ENCODE measurements at regions not wholly inside any gene's neighbourhood (a gene's known extent, or its start where the extent isn't known, plus 50 kb on each side); places are given as distances from the start of the nearest gene placed in this dataset.

DNA sequence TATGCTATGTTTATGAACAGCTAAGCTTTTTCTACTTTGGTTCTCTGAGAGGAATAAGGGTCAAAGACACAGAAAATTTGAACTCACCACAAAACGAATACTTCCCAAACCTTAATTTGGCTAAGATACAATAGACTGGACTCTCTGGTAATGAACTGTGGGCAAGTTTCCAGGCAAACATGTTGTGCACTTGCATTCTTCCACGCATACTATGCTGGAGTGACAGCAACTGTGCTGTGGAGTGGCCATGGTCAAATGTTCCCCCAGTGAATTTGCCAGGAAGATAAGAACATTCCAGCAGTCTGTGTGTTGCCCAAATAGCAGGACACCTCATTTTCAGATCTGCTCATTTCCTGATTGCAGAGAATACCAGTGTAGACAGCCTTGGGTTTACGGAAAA is 275.3 kb upstream of the IL12B start:
- no peak for DNase-seq (ENCODE audit: low read depth)
- no peak overlapping the region for H3K4me3 ChIP-seq (ENCODE audit: low read depth, low read length)
- TF ChIP-seq, protein P1, sequence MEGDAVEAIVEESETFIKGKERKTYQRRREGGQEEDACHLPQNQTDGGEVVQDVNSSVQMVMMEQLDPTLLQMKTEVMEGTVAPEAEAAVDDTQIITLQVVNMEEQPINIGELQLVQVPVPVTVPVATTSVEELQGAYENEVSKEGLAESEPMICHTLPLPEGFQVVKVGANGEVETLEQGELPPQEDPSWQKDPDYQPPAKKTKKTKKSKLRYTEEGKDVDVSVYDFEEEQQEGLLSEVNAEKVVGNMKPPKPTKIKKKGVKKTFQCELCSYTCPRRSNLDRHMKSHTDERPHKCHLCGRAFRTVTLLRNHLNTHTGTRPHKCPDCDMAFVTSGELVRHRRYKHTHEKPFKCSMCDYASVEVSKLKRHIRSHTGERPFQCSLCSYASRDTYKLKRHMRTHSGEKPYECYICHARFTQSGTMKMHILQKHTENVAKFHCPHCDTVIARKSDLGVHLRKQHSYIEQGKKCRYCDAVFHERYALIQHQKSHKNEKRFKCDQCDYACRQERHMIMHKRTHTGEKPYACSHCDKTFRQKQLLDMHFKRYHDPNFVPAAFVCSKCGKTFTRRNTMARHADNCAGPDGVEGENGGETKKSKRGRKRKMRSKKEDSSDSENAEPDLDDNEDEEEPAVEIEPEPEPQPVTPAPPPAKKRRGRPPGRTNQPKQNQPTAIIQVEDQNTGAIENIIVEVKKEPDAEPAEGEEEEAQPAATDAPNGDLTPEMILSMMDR (conservative IDR thresholded peaks at IDR 0.05; ENCODE audit: low read depth, low read length) = no peak

DNA sequence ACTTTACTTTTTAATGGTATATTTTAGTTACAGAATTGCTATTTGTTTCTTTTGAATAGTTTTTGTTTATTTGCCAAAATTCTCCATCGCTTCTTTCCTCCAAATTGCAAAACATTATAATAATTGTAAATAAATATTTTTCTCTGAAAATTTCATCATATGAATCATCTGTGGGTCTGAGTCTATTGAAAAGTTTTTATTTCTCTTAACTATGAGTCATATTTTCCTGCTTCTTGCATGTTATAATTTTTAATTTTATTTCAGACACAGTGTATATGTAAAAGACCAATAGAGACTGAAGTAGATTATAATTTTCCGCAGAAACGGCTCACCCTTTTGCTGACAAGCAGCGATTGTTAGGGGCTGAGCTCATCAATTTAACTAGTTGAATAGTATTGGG is 279.1 kb upstream of the IL12B start:
- TF ChIP-seq, protein P1 (conservative IDR thresholded peaks at IDR 0.05; ENCODE audit: low read depth, low read length) = no peak

DNA sequence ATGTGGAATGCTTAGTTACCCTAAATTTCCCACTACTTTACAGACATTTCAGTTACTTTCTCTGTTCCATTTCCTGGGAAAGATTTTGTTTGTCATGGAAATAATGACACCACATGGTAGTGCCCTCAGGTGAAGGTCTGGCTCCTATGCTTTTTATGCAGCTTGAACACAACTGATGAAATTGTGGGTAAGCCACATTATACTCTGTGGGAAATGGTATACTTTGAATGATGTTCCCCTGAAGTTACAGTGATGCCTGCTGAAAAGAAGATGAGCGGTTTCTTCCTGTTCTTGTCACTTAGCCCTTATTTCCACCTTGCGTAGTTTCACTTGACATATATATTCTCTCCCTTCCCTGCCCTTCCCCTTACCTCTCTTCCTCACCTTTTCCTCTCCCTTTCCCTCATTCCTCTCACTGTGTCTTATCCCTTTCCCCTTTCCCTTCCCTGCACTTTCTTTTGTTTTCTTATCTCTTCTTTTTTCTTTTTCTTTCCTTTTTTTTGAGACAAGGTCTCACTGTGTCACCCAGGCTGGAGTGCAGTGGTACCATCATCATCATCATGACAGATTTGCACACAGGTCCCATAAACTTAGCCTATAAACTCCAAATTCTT is 280.8 kb upstream of the IL12B start:
- TF ChIP-seq, protein P1 (conservative IDR thresholded peaks at IDR 0.05; ENCODE audit: low read depth, low read length) = no peak
- DNase-seq (ENCODE audit: low read depth) = no peak
- H3K4me3 ChIP-seq (ENCODE audit: low read depth, low read length) = no peak overlapping the region

More for the DNA sequence above, 279.1 kb upstream of the IL12B start:
- no peak overlapping the region for H3K4me3 ChIP-seq (ENCODE audit: low read depth, low read length)
- DNase-seq (ENCODE audit: low read depth) = no peak

DNA sequence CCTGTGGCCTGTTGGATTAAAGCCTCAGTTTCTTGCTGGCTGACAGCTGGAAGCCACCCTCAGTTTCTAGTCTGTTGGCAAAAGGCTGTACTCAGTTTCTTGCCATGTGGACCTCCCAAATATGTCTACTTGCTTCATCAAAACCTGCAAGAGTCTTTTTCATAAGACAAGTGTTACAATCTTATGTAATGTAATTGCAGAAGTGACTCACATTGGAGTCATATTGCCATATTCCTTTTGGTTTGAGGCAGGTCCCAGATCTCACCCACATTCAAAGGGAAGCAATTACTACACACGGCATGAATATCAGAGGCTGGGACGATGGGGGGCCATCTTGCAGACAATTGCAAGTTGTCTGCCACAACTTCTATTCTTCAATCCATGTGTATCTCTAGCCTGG is 286.7 kb upstream of the IL12B start:
- TF ChIP-seq, protein P1 (conservative IDR thresholded peaks at IDR 0.05; ENCODE audit: low read depth, low read length) = no peak

DNA sequence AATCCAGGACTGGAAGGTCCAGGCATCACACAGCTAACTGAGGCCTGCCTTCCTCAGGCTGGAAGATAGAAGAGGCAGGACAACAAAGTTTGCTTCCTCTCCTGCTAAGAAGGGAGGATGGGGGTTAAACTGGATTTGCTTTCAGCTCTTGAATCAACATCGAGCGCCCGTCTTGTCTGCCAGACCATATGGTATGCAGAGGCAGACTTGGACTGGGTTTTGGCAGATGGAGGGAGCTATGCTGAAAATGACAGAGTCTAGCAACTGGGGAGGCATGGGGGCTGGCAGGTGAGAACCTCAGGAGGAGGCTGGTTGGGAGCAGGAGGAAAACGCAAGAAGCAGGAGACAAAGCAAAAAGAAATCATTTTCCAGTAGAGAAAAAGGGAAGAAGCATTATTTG is 289.5 kb upstream of the IL12B start:
- TF ChIP-seq, protein P1 (conservative IDR thresholded peaks at IDR 0.05; ENCODE audit: low read depth, low read length) = no peak
- no peak for DNase-seq (ENCODE audit: low read depth)
- no peak overlapping the region for H3K4me3 ChIP-seq (ENCODE audit: low read depth, low read length)

More for the DNA sequence above, 286.7 kb upstream of the IL12B start:
- H3K4me3 ChIP-seq (ENCODE audit: low read depth, low read length) = no peak overlapping the region
- no peak for DNase-seq (ENCODE audit: low read depth)

DNA sequence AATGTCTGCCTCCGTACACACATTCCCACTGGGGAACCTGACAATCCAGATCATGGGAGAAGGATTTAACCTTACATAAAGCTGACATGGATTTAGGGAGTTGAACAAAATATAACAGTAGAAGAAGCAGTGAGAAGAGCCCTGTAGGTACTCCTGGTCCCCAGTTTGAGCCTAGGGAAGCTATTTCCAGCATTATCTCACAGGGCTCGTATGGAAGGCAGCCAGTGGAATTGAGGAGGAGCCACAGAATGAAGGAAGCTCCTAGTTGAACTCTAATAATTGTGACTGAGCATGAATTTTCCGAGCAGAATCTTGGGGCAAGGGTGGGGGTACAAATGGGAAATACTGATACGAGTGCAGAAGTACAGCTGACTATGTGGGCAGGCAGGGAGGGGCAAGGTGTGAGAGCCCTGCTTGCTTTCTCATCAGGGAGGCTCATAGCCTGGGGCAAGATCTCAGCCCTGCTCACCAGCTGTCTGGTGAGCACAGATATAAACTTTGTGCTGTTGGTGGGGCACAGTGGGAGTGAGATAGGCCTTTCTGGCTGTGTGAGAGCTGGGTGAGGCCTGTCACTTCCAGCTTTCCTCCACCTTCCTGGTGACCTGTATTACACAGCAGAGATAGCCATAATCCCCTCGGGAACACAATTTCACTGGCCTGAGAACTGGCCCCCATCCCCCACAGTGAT is 290.7 kb upstream of the IL12B start:
- no peak for DNase-seq (ENCODE audit: low read depth)
- H3K4me3 ChIP-seq (ENCODE audit: low read depth, low read length) = no peak overlapping the region
- TF ChIP-seq, protein P1 (conservative IDR thresholded peaks at IDR 0.05; ENCODE audit: low read depth, low read length) = no peak

DNA sequence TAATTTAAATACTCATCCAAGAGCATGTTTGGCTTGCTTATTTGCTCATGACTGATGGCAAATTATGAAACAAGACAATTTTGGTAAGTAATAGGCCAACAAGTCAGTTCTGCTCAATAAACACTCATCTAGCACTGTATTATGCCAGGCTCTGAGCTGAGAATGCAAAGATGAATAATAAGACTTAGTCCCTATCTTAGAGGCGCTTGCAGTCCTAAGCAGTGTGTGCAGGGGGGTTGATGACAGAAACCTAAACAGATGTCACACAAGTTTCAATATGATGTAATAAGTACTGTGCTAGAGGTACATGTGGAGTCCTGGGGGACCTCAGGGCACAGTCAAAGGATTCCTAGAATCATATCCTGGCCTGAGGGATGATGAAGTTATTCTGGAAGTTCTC is 287.6 kb upstream of the ADRA1B start:
- no peak for DNase-seq (ENCODE audit: low read depth)
- no peak overlapping the region for H3K4me3 ChIP-seq (ENCODE audit: low read depth, low read length)
- TF ChIP-seq, protein P1 (conservative IDR thresholded peaks at IDR 0.05; ENCODE audit: low read depth, low read length) = no peak
